HG03103 (cell line): ENCODE measurements at regions not wholly inside any gene's neighbourhood (a gene's known extent, or its start where the extent isn't known, plus 50 kb on each side); places are given as distances from the start of the nearest gene placed in this dataset.

Experiments used
- ATAC-seq: cut with Tn5 transposase; IDR thresholded peaks from one replicate; pipeline ENCODE4 v1.9.1; 2021; ENCODE audit warnings: low read depth; ENCODE audit not compliant: unreplicated experiment

DNA sequence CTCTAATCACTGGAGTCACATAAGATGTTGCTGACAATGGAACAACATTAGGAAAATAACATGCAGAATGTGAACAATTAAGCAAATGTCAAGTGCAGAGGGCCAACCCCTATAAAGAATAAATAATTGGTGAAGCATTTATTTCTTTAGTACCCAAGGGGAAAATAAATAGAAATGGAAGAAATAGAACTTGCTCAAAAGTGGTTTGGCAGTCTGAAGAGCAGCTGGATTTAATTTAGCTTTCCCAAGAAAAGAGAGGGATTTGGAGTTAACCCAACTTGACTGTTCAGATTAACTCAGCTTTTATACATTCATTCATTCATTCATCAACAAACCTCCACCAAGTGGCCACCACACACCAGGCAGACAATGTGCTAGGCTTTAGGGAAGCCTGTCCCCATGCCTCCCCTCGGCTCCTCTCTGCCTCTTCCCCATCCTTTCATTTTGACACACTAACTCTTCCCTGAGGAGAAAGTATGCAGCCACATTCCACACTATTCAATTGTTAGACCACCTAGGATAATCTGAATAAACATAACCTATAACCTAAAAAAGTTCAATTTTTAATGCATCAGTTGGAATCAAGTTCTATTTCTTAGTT, 295.5 kb downstream of the AHR start:
- no peak for ATAC-seq

- ATAC-seq: no peak
Observed at GRCh38 chr7:17595546-17595945, 297.1 kb downstream of the AHR start.

GRCh38 chr7:17598305-17598704, 299.9 kb downstream of the AHR start:
- no peak for ATAC-seq

- ATAC-seq: no peak
Observed at GRCh38 chr7:17598846-17599245, 300.4 kb downstream of the AHR start.

GRCh38 chr7:17599733-17600339, 301.4 kb downstream of the AHR start:
- no peak for ATAC-seq

DNA sequence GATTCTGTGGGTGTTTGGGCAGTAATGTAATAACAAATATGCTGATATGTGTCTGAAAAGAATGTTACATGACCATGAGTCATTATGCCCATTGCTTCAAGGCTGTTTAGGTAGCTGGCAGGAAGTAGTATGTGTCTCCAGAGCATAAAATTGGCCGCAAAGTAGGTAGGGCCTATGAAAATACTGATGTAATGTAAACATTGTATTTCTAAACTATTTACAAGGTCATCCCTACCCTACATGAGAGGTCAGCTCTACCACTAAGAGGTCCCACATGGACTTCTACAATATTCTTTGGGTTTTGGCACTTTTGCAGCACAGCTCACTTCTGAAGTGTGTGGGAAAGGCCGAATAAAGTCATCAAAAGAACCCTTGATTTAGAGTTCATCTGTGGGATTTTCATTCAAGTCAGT, 301.9 kb downstream of the AHR start:
- no peak for ATAC-seq

DNA sequence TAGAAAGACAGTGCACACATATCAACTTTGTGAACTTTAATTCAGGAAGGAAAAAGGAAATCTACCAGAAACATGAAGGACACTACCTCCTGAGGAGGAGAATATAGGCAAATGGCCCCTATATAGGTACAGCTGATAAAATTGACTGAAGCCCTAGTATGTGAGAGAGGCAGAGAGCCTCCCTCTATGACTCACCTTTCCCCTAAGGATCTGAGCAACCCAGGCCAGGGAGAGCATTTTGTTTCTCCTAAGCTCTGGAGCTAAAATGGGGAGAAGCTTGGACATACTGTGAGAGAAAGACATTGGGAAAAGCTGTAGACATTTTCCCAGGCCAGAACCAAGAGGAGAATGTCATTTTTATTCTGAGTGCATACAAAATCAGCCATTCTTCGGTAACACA, 303.5 kb downstream of the AHR start:
- no peak for ATAC-seq

DNA sequence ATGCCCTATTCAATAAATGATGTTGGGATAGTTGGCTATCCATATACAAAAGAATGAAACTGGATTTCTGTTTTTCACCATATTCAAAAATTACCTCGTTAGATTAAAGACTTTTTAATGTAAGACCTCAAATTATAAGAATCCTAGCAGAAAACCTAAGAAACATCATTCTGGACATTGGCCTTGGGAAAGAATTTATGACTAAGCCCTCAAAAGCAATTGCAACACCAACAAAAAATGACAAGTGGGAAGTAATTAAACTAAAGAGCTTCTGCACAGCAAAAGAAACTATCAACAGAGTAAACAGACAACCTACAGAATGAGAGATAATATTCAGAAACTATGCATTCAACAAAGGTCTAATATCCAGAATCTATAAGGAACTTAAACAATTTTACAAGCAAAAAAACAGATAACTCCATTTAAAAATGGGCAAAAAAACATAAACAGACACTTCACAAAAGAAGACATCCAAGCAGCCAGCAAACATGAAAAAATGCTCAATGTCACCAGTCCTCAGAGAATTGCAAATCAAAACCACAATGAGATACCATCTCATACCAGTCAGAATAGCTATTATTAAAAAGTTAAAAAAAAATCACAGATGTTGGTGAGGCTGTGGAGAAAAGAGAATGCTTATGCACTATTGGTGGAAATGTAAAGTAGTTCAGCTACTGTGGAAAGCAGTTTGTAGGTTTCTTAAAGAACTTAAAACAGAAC, 309.8 kb downstream of the AHR start:
- ATAC-seq: no peak

GRCh38 chr7:17611611-17612010, 313.2 kb downstream of the AHR start:
- no peak for ATAC-seq

- ATAC-seq: no peak
Observed at GRCh38 chr7:17613338-17614041, 315.0 kb downstream of the AHR start.

- ATAC-seq: no peak
Observed at GRCh38 chr7:17617380-17617779, 318.9 kb downstream of the AHR start.

- ATAC-seq: no peak
Observed at GRCh38 chr7:17617857-17618651, 319.6 kb downstream of the AHR start.

DNA sequence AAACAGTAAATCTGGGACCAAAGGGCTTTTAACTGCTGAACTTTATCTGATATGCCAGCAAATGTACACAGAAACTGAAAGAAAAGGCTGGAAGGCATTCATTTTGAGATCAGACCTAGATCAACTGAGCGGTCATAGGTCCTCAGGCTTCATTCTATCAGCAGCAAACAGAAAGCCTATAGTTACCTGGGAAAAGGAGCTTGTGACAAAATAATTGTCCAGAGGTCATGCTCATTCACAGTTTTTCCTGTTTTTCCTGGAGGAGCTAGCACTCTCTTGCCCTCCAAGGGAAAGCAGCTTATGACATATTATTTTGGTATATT, 320.2 kb downstream of the AHR start:
- no peak for ATAC-seq

DNA sequence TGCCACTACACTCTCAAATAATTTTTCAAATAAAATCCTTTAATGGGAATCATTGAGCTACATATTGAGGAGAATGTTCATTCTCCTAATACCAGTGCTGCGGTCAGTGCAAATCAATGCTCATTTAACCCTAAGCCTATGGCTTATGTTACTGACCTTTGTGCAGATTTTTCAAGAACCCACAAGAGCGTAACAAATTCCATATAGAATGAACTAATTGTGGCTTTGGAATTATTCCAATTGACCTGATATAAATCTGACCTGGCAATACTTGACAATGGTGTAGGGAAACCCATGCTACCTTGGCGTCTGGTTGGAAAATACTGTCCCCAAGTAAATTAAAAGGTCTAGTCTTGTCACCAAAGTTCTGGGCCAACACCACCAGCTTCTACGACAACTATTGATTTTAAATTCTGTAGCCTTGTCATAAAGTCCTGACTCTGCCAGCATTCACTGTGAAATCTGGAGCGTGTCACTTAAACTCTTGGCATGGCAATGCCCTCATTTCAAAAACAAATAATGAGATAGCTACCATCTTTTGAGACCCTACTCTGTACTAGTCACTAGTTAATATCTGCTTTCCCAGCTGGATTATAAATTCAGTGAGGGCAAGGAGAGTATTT, 320.9 kb downstream of the AHR start:
- ATAC-seq: no peak

DNA sequence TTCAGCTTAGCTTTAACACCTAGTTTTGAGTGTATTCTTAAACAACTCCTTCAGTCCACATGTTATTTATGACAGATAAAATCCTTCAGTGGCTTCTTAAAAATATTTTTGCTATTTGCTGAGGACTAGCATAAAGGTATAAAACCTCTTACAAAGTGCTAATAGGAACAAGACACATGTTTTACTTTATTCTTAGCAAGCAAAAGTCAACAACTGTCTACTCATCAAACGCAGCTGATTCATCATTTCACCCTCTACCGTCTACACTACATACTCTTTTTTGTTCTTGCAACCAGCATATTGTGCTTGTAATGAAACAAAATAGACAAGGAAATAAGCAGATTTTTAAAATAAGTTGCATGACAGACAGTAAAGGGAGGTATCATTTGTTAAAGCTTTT, 319.7 kb downstream of the SNX13 start:
- ATAC-seq: no peak

GRCh38 chr7:17622451-17622850, 317.8 kb downstream of the SNX13 start:
- ATAC-seq: no peak

DNA sequence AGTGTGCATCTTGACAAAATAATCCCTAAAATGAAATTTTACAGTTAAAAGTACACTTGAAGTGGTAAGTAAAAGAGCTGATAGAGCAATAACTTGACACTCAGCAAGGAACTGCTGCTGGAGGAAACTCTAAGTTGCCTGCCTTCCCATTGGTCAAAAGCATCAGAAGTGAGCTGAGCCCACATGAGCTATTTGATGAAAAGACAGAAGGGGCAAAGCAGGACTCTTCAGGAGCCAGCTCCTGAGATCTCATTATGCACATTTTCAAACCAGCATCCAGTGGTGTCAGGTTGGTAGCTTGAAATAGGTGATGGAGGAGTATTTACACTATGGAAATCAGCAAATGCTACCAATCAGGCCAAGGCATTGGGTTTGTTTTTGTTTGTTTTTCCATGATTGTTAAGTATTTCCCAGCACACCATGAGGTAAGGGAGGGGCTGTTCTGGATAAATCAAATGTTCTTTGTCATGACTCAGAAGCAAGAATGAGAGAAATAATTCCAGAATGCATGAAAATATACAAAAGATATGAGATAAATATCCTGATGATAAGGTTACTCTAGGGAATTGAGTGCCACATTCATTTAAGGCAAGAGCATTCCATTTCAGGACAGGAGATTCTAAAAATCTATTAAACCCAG, 316.6 kb downstream of the SNX13 start:
- no peak for ATAC-seq

- ATAC-seq: no peak
Observed at GRCh38 chr7:17624379-17624778, 315.9 kb downstream of the SNX13 start.

GRCh38 chr7:17625043-17625442, 315.3 kb downstream of the SNX13 start:
- no peak for ATAC-seq

DNA sequence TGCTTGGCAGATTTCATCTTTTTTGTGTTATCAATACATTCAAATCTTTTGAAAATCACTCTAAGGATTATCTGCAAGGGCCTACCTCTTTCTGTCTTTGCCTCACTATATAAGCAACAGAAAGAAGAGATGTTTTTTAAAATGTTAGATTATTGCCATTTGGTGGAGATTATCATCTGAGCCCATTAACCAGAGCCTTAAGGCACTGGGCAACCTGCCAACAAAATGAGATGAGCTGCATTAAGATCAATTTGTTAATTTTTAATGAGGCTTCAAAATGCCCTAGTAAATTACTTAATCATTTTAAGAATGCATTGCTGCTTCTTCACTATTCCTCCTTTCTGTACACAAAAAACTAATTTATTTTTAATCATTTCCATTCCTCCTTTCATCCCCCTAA, 314.1 kb downstream of the SNX13 start:
- no peak for ATAC-seq
